Glutamatergic neuron (in vitro differentiated cells): ENCODE measurements at regions not wholly inside any gene's neighbourhood (a gene's known extent, or its start where the extent isn't known, plus 50 kb on each side); places are given as distances from the start of the nearest gene placed in this dataset.

Experiments
- DNase-seq: peaks from one replicate; pipeline ENCODE4 v3.0.0; 2022
- H3K27ac Mint-ChIP-seq: one replicate; pipeline ENCODE4 v1.8.0; 2020; ENCODE audit warnings: mild to moderate bottlenecking, mixed read lengths, inconsistent platforms; ENCODE audit not compliant: unreplicated experiment
- H3K27me3 Mint-ChIP-seq: one replicate; pipeline ENCODE4 v1.8.0; 2020; ENCODE audit warnings: mild to moderate bottlenecking, moderate library complexity, mixed read lengths, inconsistent platforms; ENCODE audit not compliant: unreplicated experiment
- H3K36me3 Mint-ChIP-seq: one replicate; pipeline ENCODE4 v1.8.0; 2020; ENCODE audit warnings: mild to moderate bottlenecking, mixed read lengths, inconsistent platforms; ENCODE audit not compliant: unreplicated experiment
- H3K4me1 Mint-ChIP-seq: one replicate; pipeline ENCODE4 v1.8.0; 2020; ENCODE audit warnings: mild to moderate bottlenecking, low read depth, mixed read lengths, inconsistent platforms; ENCODE audit not compliant: unreplicated experiment
- H3K4me3 Mint-ChIP-seq: one replicate; pipeline ENCODE4 v1.8.0; 2020; ENCODE audit warnings: mild to moderate bottlenecking, mixed read lengths, inconsistent platforms; ENCODE audit not compliant: unreplicated experiment
- H3K9me3 Mint-ChIP-seq: one replicate; pipeline ENCODE4 v1.8.0; 2020; ENCODE audit warnings: mild to moderate bottlenecking, moderate library complexity, mixed read lengths, inconsistent platforms; ENCODE audit not compliant: unreplicated experiment
- CTCF ChIP-seq: fragments of 200-600 bp; sonication (generic); IDR thresholded peaks from one replicate; pipeline ENCODE4 v1.5.0; 2021; ENCODE audit not compliant: partially characterized antibody, unreplicated experiment

DNA sequence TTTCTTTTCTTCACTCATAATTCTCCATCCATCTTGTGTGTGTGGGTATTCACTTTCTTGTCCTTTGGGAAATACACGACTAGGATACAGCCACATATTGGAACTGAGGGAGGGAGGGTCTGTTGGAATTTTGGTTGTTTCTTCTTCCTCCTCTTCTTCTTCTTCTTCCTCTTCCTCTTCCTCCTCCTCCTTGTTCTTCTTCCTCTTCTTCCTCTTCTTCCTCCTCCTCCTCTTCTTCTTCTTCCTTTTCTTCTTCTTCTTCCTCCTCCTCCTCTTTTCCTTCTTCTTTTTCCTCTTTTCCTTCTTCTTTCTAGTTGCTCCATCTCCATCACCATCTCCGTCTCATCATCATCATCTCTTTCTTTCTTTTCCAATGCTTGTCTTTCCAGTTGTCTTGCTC, 1307.3 kb upstream of the ZEB2 start:
- Mint-ChIP-seq H3K27me3 (no peaks in the 10 kb centered on the region), H3K27ac (no peak overlapping the region), H3K36me3 (no peaks in the 10 kb centered on the region), H3K4me3 (no peak overlapping the region), H3K9me3 (no peaks in the 10 kb centered on the region), H3K4me1 (no peaks in the 10 kb centered on the region)
- DNase-seq = no peak
- TF ChIP-seq CTCF = no peak

- no peak for DNase-seq
- Mint-ChIP-seq H3K9me3 (no peaks in the 10 kb centered on the region), H3K27ac (no peak overlapping the region), H3K4me1 (no peaks in the 10 kb centered on the region), H3K36me3 (no peaks in the 10 kb centered on the region), H3K27me3 (no peaks in the 10 kb centered on the region), H3K4me3 (no peak overlapping the region)
- TF ChIP-seq CTCF = no peak
Observed at GRCh38 chr2:145824384-145824783, 1304.5 kb upstream of the ZEB2 start.

DNA sequence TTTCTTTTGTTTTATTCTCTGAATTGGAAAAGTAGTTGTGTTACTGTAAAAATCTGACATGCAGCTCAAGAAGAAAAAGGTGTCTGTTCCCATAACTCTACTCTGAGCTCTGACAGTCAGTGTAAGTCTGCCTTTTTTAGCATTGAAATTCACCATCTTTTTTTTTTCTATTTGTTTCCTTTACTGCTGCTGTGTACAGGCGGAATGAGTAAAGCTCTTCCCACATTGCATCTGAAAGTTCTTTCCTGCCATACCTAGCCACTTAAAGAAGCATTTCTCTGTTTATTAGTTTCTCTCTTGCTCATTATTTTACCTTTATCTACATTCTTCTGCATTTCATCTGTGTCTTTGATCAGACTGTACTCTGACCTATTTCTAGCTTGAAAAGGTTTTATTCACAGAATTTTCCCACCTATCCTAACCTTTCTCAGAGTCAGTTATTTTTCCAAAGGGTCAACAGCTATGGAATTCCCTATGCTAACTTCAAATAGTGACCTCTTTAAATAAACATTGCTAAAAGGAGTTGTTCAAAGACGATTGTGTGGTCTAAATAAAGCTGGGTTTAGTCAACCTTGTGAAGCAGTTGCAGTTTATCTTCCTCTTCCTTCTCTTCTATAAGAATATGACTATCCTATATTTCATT, 1303.1 kb upstream of the ZEB2 start:
- Mint-ChIP-seq H3K9me3 (no peaks in the 10 kb centered on the region), H3K36me3 (no peaks in the 10 kb centered on the region), H3K4me1 (no peaks in the 10 kb centered on the region), H3K27me3 (no peaks in the 10 kb centered on the region), H3K27ac (no peak overlapping the region), H3K4me3 (no peak overlapping the region)
- no peak for TF ChIP-seq CTCF
- DNase-seq = no peak

DNA sequence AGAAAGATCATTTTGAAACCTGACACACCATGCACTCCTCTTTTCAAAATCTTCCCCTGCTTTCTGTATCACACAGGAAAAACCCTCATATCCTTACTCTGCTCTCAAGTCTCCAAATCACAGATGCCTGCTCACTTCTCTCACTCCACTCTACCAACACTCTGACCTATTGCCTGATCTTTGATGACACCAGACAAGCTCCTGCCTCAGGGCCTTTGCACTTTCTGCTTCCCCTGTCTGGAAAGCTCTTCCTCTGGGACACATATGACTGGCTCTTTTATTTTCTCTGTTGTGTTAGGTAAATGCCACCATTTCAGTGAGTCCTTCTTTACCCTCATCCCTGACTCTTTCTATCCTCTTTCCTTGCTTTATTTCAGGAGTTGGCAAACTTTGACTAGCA, 1300.7 kb upstream of the ZEB2 start:
- DNase-seq = no peak
- H3K4me1 Mint-ChIP-seq = no peaks in the 10 kb centered on the region
- H3K27me3 Mint-ChIP-seq = no peaks in the 10 kb centered on the region
- no peak overlapping the region for H3K27ac Mint-ChIP-seq
- H3K4me3 Mint-ChIP-seq = no peak overlapping the region
- no peak for TF ChIP-seq CTCF
- no peaks in the 10 kb centered on the region for H3K9me3 Mint-ChIP-seq
- no peaks in the 10 kb centered on the region for H3K36me3 Mint-ChIP-seq

- TF ChIP-seq CTCF = no peak
- H3K36me3 Mint-ChIP-seq = no peaks in the 10 kb centered on the region
- H3K27me3 Mint-ChIP-seq = no peaks in the 10 kb centered on the region
- no peak overlapping the region for H3K4me3 Mint-ChIP-seq
- H3K4me1 Mint-ChIP-seq = no peaks in the 10 kb centered on the region
- no peaks in the 10 kb centered on the region for H3K9me3 Mint-ChIP-seq
- no peak for DNase-seq
- H3K27ac Mint-ChIP-seq = no peak overlapping the region
Observed at GRCh38 chr2:145818890-145819504, 1299.1 kb upstream of the ZEB2 start.
